GM19438 (cell line): ENCODE measurements at regions not wholly inside any gene's neighbourhood (a gene's known extent, or its start where the extent isn't known, plus 50 kb on each side); places are given as distances from the start of the nearest gene placed in this dataset.
"Not testable (repeated sequence)": the region's sequence is repeated elsewhere in the genome, so short reads cannot be mapped to it uniquely, and the experiment has no call there.

Experiments used
- ATAC-seq: cut with Tn5 transposase; IDR thresholded peaks from one replicate; pipeline ENCODE4 v1.9.1; 2021; ENCODE audit warnings: low read depth; ENCODE audit not compliant: unreplicated experiment

- ATAC-seq: no peak
These were observed 82.9 kb upstream of the MARCKS start for GRCh38 chr6:113774127-113774825.

GRCh38 chr6:113776998-113777397, 80.1 kb upstream of the MARCKS start:
- ATAC-seq: no peak

- no peak for ATAC-seq
These were observed 79.5 kb upstream of the MARCKS start for GRCh38 chr6:113777601-113778000.

GRCh38 chr6:113779656-113780055, 77.5 kb upstream of the MARCKS start:
- no peak for ATAC-seq

GRCh38 chr6:113782636-113783035, 74.5 kb upstream of the MARCKS start:
- ATAC-seq: no peak

- no peak for ATAC-seq
These were observed 71.0 kb upstream of the MARCKS start for GRCh38 chr6:113786168-113786567.

GRCh38 chr6:113788586-113788985, 68.6 kb upstream of the MARCKS start:
- no peak for ATAC-seq

- not testable (repeated sequence) for ATAC-seq
These were observed 65.9 kb upstream of the MARCKS start for GRCh38 chr6:113791225-113791624.

- ATAC-seq: not testable (repeated sequence)
These were observed 61.8 kb upstream of the MARCKS start for GRCh38 chr6:113795371-113795770.

- ATAC-seq: no peak
These were observed 61.1 kb upstream of the MARCKS start for GRCh38 chr6:113796038-113796437.

GRCh38 chr6:113802779-113803178, 54.4 kb upstream of the MARCKS start:
- no peak for ATAC-seq

- ATAC-seq: peak; percentile 90
These were observed 51.9 kb upstream of the MARCKS start for GRCh38 chr6:113805173-113805790.

GRCh38 chr6:113805811-113806495, 51.2 kb upstream of the MARCKS start:
- ATAC-seq: no peak
